D341Med (cell line): ENCODE measurements at regions not wholly inside any gene's neighbourhood (a gene's known extent, or its start where the extent isn't known, plus 50 kb on each side); places are given as distances from the start of the nearest gene placed in this dataset.

Source experiments
- DNase-seq: peaks from one replicate; pipeline ENCODE4 v3.0.0; 2012; ENCODE audit warnings: low spot score

- no peak for DNase-seq
Measured at GRCh38 chr4:20353646-20354045, 101.9 kb downstream of the SLIT2 start.

- DNase-seq = peak; percentile 47
Measured at GRCh38 chr4:20354120-20354519, 102.4 kb downstream of the SLIT2 start.

GRCh38 chr4:20356565-20356964 is 104.9 kb downstream of the SLIT2 start:
- peak; percentile 20 for DNase-seq

GRCh38 chr4:20358110-20358509 is 106.4 kb downstream of the SLIT2 start:
- no peak for DNase-seq

GRCh38 chr4:20359692-20360091 is 108.0 kb downstream of the SLIT2 start:
- DNase-seq = no peak

- no peak for DNase-seq
Measured at GRCh38 chr4:20362148-20362547, 110.4 kb downstream of the SLIT2 start.

GRCh38 chr4:20364969-20365368 is 113.3 kb downstream of the SLIT2 start:
- no peak for DNase-seq

- no peak for DNase-seq
Measured at GRCh38 chr4:20367446-20367845, 115.7 kb downstream of the SLIT2 start.

- DNase-seq = no peak
Measured at GRCh38 chr4:20368926-20369325, 117.2 kb downstream of the SLIT2 start.

GRCh38 chr4:20370274-20370673 is 118.6 kb downstream of the SLIT2 start:
- no peak for DNase-seq

GRCh38 chr4:20376070-20376469 is 124.4 kb downstream of the SLIT2 start:
- no peak for DNase-seq

- DNase-seq = no peak
Measured at GRCh38 chr4:20378181-20378580, 126.5 kb downstream of the SLIT2 start.

GRCh38 chr4:20381005-20381404 is 129.3 kb downstream of the SLIT2 start:
- no peak for DNase-seq

- no peak for DNase-seq
Measured at GRCh38 chr4:20383283-20383682, 131.6 kb downstream of the SLIT2 start.

GRCh38 chr4:20383969-20384368 is 132.3 kb downstream of the SLIT2 start:
- no peak for DNase-seq

GRCh38 chr4:20384456-20384855 is 132.8 kb downstream of the SLIT2 start:
- peak; percentile 38 for DNase-seq

GRCh38 chr4:20386001-20386740 is 134.5 kb downstream of the SLIT2 start:
- no peak for DNase-seq

- DNase-seq = no peak
Measured at GRCh38 chr4:20386906-20387305, 135.2 kb downstream of the SLIT2 start.

- DNase-seq = no peak
Measured at GRCh38 chr4:20391198-20391597, 139.5 kb downstream of the SLIT2 start.

- no peak for DNase-seq
Measured at GRCh38 chr4:20391912-20392311, 140.2 kb downstream of the SLIT2 start.

- no peak for DNase-seq
Measured at GRCh38 chr4:20393486-20394100, 141.9 kb downstream of the SLIT2 start.

GRCh38 chr4:20394512-20394911 is 142.8 kb downstream of the SLIT2 start:
- no peak for DNase-seq

- peak; percentile 50 for DNase-seq
Measured at GRCh38 chr4:20395160-20395773, 143.6 kb downstream of the SLIT2 start.
